PC-3 (cell line): ENCODE measurements at regions not wholly inside any gene's neighbourhood (a gene's known extent, or its start where the extent isn't known, plus 50 kb on each side); places are given as distances from the start of the nearest gene placed in this dataset.
"Not testable (repeated sequence)": the region's sequence is repeated elsewhere in the genome, so short reads cannot be mapped to it uniquely, and the experiment has no call there.

Experiments
- CTCF ChIP-seq: fragments of 300-600 bp; sonication (generic); conservative IDR thresholded peaks from 2 replicates; pipeline ENCODE4 v1.5.1; 2017; ENCODE audit warnings: antibody characterized with exemption, low read depth, mild to moderate bottlenecking, low read length
- EZH2 ChIP-seq: fragments of 300-600 bp; sonication (generic); IDR thresholded peaks from one replicate; pipeline ENCODE4 v1.6.1; 2017; ENCODE audit warnings: antibody characterized with exemption, mild to moderate bottlenecking, low read length; ENCODE audit not compliant: unreplicated experiment

- not testable (repeated sequence) for TF ChIP-seq CTCF, EZH2
Observed at GRCh38 chr5:177923189-177923588, 72.9 kb downstream of the PROP1 start.
